NCI-H1436 treated with DMSO at 0.1 percent for 48 hours (cell line): ENCODE measurements at regions not wholly inside any gene's neighbourhood (a gene's known extent, or its start where the extent isn't known, plus 50 kb on each side); places are given as distances from the start of the nearest gene placed in this dataset.
"Not testable (repeated sequence)": the region's sequence is repeated elsewhere in the genome, so short reads cannot be mapped to it uniquely, and the experiment has no call there.

Experiments
- DNase-seq: peaks from one replicate; lab custom pipeline; 2025; lab: John Stamatoyannopoulos, UW

DNA sequence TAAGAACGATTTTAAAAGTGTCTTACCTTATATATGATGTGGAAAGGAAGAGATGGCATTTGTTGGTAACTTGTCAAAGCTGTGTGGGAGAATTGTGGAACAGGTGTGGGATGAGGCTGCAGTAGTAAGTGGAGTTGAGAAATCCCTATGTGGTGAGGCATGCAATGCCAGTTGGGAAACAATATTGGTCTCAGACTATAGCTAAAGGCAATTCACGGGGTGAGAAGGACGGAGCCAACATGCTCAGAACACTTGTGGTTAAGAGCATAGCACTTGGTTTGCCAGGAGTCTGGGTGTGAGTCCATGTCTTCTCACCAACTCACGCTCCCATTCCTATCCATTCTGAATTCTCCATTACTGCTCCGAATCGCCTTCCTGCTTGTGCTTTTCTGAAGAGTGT, 615.6 kb upstream of the ADAMTS9 start:
- DNase-seq, result no peak

DNA sequence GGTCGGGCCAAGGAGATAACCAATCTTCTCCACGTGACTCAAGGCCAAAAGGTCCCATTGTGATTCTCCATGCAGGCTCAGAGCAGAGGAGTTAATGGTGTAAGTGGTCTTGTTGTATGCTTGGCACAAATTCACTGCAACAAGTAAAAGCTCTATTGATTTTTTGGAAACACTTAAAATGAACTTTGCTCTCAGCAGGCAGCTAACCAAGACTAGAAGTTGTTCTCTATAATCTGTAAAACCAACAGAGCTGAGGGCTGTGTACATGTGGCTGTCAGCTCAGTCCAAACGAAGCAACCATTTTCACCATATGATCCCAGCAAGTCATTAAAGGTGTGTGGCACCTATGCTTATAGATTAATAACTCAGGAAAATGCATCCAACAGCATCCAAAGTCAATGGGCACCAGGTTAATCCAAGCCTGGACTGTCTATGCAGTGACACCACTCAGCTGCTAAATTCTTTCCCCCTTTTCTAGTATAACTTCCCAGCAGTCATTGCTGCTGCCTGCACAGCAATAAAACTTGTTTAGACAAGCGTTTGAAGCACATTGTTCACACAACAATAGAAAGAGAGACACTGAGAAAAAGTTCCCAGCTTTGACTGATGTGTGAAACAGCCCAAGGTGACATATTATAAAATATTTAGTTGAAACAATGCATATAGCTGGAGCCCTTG, 603.8 kb upstream of the ADAMTS9 start:
- no peak for DNase-seq

DNA sequence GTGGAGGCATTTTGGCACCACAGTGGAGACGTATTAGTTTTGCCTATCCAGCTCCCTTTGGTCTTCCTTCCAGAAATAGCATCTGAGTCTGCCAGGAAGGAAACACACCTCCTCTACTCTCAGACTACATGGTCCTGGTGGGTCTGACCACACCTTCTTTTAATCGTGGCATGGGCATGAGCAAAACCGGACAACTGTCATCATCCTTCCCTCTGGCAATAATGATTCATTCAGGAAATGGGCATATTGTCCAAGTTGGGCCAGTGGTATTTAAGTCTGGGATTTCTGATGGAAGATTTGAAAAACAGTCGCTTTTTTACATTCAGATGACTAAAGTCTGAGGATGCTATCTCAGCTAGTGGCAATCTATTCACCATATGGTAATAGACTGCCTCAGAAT, 601.0 kb upstream of the ADAMTS9 start:
- no peak for DNase-seq

GRCh38 chr3:65285956-65286355, 598.2 kb upstream of the ADAMTS9 start:
- DNase-seq, result no peak

GRCh38 chr3:65284961-65285360, 597.2 kb upstream of the ADAMTS9 start:
- DNase-seq, result no peak

- DNase-seq, result no peak
Measured at GRCh38 chr3:65284546-65284945, 596.7 kb upstream of the ADAMTS9 start.

DNA sequence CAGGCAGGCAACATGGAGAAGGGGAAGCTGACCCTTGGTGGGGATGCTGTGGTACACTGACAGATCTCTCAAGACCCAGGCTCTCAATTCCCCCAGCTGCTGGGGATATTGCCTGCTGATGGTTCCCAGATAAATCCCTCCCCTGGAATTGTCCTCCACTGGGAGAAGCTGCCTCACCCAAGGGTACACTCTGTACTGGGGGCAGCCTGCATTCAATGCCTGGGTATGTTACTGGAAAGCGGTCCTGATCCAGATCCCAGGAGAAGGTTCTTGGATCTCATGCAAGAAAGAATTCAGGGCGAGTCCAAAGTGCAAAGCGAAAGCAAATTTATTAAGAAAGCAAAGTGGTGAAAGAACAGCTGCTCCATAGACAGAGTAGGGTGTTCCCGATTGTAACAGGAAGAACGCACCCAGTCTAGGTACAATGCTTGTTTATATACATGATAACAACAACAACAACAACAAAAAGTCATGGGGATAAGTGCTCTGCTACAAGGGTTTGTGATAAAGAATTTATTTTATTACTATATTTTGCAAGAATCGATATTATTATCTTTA, 591.5 kb upstream of the ADAMTS9 start:
- no peak for DNase-seq

GRCh38 chr3:65277798-65278197, 590.0 kb upstream of the ADAMTS9 start:
- no peak for DNase-seq

- DNase-seq, result no peak
Measured at GRCh38 chr3:65276551-65276950, 588.8 kb upstream of the ADAMTS9 start.

- DNase-seq, result no peak
Measured at GRCh38 chr3:65268426-65268825, 580.6 kb upstream of the ADAMTS9 start.

- DNase-seq, result no peak
Measured at GRCh38 chr3:65265942-65266590, 578.3 kb upstream of the ADAMTS9 start.

DNA sequence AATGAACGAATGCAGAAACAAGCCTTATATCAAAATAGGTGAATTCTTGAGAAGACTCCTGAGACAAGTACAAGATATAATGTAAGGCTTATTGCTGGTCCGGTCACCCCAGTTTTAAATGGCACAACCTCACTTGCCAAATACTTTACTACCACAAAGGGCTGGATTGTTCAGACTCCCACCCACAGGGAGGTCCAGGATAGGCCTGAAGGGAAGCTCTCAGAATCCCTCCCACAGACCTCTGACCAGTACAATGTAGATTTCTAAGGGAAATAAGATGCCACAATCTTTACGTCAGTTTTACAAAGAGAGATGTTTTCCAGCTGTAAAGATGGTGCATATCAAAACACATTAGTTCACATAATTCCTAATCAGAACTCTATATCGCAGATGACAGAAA, 577.7 kb upstream of the ADAMTS9 start:
- no peak for DNase-seq

GRCh38 chr3:65262548-65262947, 574.7 kb upstream of the ADAMTS9 start:
- no peak for DNase-seq

- no peak for DNase-seq
Measured at GRCh38 chr3:65259946-65260345, 572.1 kb upstream of the ADAMTS9 start.

GRCh38 chr3:65252914-65253313, 565.1 kb upstream of the ADAMTS9 start:
- DNase-seq, result not testable (repeated sequence)

DNA sequence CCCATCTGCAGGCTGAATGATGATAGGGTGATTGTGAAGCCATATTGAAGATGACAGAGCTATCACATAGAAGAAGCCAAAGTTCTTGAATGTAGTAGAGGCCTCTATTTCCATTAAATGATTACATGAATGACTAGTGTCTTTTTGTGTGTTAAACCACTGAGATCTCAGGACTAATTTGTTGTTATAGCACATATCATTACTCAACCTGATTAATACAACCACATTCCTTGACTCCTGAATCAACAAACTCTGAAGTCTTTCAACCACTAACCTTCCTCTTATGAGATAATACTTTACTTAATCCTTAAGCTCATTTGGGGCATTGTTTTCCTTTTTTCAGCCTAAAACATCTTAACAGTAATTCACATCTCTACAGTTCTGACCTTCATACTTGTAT, 564.5 kb upstream of the ADAMTS9 start:
- no peak for DNase-seq

GRCh38 chr3:65251375-65251774, 563.6 kb upstream of the ADAMTS9 start:
- no peak for DNase-seq

DNA sequence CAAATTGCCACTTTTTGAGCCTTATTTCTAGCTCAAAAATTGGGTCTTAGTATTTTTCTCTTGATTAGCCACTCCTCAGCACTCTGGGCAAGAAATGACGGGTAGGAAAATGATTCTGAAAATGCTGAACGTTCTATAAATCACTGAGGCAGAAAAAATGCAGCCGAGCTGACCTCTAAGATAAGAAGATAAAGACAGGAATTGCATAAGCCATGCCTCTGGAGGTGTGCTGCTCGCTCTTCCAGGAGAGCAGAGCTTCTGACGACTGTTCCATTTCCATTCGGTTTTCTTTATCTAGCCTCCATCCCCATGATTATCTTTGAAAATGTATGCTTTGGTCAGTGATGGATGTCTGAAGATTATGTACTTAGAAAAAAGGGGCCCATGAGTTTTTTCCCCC, 558.8 kb upstream of the ADAMTS9 start:
- DNase-seq, result no peak

- DNase-seq, result no peak
Measured at GRCh38 chr3:65245133-65246063, 557.6 kb upstream of the ADAMTS9 start.

DNA sequence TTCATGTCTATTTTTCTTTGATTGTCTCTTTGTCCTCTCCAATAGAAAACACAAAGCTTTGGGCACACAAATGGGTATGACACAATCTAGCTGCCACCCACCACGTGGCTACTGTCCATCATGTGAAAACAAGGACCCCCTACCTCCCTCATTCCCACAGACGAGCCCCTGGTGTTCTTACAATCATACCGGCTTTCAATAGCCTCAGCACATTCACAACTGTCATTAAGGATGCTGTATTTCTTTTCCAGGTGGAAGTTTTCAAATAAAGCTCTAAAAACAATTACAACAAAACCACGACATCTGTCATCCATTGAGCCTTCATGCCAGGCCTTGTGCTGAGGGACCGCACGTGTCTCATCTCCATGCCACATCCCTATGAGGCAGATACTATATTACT, 552.6 kb upstream of the ADAMTS9 start:
- DNase-seq, result no peak

DNA sequence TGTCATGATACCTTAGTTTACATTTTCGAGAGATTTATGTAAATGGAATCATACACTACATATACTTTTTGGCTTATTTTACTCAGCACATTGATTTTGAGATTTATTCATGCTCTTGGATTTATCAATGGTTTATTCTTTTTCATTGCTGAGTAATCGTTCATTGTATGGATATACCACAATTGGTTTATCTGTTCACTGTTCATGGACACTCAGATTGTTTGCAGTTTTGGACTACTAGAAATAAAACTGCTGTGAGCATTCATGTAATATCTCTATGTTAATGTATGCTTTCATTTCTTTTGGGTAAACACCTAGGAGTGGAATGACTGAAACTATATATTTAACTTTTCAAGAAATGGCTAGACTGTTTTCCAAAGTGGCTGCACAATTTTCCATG, 550.9 kb upstream of the ADAMTS9 start:
- no peak for DNase-seq

DNA sequence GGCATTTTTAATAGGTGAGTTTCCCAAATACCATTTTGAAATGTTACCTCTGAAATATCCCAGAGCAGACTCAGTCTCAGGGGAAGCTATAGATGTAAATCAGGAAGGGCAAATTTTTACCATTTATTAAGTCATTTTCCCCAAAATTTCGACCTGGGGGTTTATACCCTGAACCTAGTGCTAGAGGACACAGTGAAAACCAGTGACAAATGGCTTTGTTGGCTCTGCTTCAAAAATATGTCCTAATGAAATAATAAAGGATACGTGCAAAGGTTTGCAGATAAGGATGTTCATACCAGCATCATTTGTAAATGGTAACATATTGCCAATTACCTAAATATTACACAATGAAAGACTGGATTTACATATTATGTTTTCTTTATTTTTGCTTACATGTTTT, 546.7 kb upstream of the ADAMTS9 start:
- DNase-seq, result no peak

- DNase-seq, result no peak
Measured at GRCh38 chr3:65233561-65233960, 545.8 kb upstream of the ADAMTS9 start.
